ENCODE measurements at regions not wholly inside any gene's neighbourhood (a gene's known extent, or its start where the extent isn't known, plus 50 kb on each side); places are given as distances from the start of the nearest gene placed in this dataset.

- TF ChIP-seq CTCF (IDR thresholded peaks at IDR 0.05; ENCODE audit: low read depth, low read length) = no peak
- no peak for TF ChIP-seq EZH2phosphoT487 (IDR thresholded peaks at IDR 0.05; ENCODE audit: low read depth)
These were observed 161.2 kb upstream of the SIX2 start for GRCh38 chr2:45170191-45171135.
